ENCODE measurements at regions not wholly inside any gene's neighbourhood (a gene's known extent, or its start where the extent isn't known, plus 50 kb on each side); places are given as distances from the start of the nearest gene placed in this dataset.

DNA sequence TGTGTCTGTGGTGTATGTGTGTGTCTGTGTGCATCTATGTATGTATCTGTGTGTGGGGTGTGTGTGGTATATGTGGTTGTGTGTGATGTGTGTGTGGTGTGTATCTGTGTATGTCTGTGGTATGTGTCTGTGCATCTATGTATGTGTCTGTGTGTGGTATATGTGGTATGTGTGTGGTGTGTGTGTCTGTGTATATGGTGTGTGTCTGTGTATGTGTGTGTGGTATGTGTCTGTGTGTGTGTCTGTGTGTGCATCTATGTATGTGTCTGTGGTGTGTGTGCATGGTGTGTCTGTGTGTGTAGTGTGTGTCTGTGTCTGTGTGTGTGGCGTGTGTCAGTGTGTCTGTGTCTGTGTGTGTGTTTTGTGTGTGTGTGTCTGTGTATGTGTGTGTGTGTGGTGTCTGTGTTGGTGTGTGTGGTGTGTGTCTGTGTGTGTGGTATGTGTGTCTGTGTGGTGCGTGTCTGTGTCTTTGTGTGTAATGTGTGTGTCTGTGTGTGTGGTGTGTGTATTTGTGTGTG, 121.9 kb upstream of the MVB12B start:
- TF ChIP-seq, protein P1, sequence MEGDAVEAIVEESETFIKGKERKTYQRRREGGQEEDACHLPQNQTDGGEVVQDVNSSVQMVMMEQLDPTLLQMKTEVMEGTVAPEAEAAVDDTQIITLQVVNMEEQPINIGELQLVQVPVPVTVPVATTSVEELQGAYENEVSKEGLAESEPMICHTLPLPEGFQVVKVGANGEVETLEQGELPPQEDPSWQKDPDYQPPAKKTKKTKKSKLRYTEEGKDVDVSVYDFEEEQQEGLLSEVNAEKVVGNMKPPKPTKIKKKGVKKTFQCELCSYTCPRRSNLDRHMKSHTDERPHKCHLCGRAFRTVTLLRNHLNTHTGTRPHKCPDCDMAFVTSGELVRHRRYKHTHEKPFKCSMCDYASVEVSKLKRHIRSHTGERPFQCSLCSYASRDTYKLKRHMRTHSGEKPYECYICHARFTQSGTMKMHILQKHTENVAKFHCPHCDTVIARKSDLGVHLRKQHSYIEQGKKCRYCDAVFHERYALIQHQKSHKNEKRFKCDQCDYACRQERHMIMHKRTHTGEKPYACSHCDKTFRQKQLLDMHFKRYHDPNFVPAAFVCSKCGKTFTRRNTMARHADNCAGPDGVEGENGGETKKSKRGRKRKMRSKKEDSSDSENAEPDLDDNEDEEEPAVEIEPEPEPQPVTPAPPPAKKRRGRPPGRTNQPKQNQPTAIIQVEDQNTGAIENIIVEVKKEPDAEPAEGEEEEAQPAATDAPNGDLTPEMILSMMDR (IDR thresholded peaks at IDR 0.05; ENCODE audit: insufficient read depth, low read length) = no peak
- TF ChIP-seq, protein P2, sequence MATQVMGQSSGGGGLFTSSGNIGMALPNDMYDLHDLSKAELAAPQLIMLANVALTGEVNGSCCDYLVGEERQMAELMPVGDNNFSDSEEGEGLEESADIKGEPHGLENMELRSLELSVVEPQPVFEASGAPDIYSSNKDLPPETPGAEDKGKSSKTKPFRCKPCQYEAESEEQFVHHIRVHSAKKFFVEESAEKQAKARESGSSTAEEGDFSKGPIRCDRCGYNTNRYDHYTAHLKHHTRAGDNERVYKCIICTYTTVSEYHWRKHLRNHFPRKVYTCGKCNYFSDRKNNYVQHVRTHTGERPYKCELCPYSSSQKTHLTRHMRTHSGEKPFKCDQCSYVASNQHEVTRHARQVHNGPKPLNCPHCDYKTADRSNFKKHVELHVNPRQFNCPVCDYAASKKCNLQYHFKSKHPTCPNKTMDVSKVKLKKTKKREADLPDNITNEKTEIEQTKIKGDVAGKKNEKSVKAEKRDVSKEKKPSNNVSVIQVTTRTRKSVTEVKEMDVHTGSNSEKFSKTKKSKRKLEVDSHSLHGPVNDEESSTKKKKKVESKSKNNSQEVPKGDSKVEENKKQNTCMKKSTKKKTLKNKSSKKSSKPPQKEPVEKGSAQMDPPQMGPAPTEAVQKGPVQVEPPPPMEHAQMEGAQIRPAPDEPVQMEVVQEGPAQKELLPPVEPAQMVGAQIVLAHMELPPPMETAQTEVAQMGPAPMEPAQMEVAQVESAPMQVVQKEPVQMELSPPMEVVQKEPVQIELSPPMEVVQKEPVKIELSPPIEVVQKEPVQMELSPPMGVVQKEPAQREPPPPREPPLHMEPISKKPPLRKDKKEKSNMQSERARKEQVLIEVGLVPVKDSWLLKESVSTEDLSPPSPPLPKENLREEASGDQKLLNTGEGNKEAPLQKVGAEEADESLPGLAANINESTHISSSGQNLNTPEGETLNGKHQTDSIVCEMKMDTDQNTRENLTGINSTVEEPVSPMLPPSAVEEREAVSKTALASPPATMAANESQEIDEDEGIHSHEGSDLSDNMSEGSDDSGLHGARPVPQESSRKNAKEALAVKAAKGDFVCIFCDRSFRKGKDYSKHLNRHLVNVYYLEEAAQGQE (IDR thresholded peaks at IDR 0.05; ENCODE audit: insufficient replicate concordance, low read depth) = no peak
- TF ChIP-seq POLR2AphosphoS5 (IDR thresholded peaks at IDR 0.05; ENCODE audit: low read depth) = no peak
- no peak for TF ChIP-seq GABPA (IDR thresholded peaks at IDR 0.05; ENCODE audit: low read depth)

Data from HL-60 (cell line).